ENCODE measurements at regions not wholly inside any gene's neighbourhood (a gene's known extent, or its start where the extent isn't known, plus 50 kb on each side); places are given as distances from the start of the nearest gene placed in this dataset.

DNA sequence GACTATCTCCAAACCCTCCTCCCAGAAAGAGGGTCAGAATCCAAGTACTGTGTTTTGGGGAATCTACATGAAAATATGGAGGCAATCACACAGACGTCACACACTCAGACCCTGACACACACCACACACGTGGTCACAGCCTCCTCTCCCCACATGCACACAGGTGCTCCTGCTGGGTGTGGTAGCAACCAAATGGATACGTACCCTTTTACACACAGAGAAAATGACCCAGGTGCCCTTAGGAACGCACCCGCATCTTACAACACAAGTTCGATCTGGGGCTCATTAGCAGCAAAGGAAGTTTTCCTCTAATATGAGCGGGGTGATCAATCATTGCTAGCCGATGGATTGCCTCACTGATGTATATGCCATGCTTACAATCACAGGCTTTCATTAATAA lies 480.2 kb upstream of the KLF4 start:
- Histone ChIP-seq H3K9me3 (ENCODE audit: control insufficient read depth, low read length) (no peaks in the 10 kb centered on the region), H3K36me3 (ENCODE audit: control insufficient read depth, insufficient read depth, low read length) (no peaks in the 10 kb centered on the region), H3K27me3 (ENCODE audit: control insufficient read depth, insufficient read depth, low read length, poor library complexity, severe bottlenecking) (no peaks in the 10 kb centered on the region), H3K4me1 (ENCODE audit: control insufficient read depth, insufficient read depth, low read length) (no peaks in the 10 kb centered on the region), H3K27ac (ENCODE audit: insufficient read depth, low read depth, low read length, poor library complexity, severe bottlenecking) (no peak overlapping the region), H3K4me3 (ENCODE audit: insufficient read depth, low read depth, low read length) (no peak overlapping the region)
- WGBS, 2 experiments, result 83 to 84% methylated on average over 8 of the region's 8 CpGs

DNA sequence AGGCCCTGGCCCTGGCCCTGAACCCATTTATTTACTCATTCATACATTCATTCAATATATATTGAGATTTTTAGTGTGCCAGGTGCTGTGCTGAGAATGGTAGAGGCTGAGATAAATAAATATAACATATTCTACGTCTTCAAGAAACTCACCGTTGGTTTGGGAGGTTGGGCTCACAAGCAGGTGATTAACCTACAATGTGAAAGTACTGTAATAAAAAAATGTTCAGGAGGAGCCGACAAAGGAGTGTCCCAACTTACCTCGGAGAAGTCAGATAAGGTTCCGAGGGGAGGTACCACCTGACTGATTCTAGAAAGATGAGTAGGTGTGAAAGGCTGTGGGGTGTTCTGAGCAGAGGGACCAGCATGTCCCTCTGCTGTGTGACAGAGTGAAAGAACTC lies 479.6 kb upstream of the KLF4 start:
- Histone ChIP-seq H3K27ac (ENCODE audit: insufficient read depth, low read depth, low read length, poor library complexity, severe bottlenecking) (no peak overlapping the region), H3K4me1 (ENCODE audit: control insufficient read depth, insufficient read depth, low read length) (no peaks in the 10 kb centered on the region), H3K27me3 (ENCODE audit: control insufficient read depth, insufficient read depth, low read length, poor library complexity, severe bottlenecking) (no peaks in the 10 kb centered on the region), H3K36me3 (ENCODE audit: control insufficient read depth, insufficient read depth, low read length) (no peaks in the 10 kb centered on the region), H3K4me3 (ENCODE audit: insufficient read depth, low read depth, low read length) (no peak overlapping the region), H3K9me3 (ENCODE audit: control insufficient read depth, low read length) (no peaks in the 10 kb centered on the region)
- 100% methylated on average over 5 of the region's 5 CpGs for WGBS, 2 experiments

GRCh38 chr9:107963246-107963645 lies 473.7 kb upstream of the KLF4 start:
- Histone ChIP-seq H3K27ac (ENCODE audit: insufficient read depth, low read depth, low read length, poor library complexity, severe bottlenecking) (no peak overlapping the region), H3K36me3 (ENCODE audit: control insufficient read depth, insufficient read depth, low read length) (no peaks in the 10 kb centered on the region), H3K4me1 (ENCODE audit: control insufficient read depth, insufficient read depth, low read length) (no peaks in the 10 kb centered on the region), H3K4me3 (ENCODE audit: insufficient read depth, low read depth, low read length) (no peak overlapping the region), H3K27me3 (ENCODE audit: control insufficient read depth, insufficient read depth, low read length, poor library complexity, severe bottlenecking) (no peaks in the 10 kb centered on the region), H3K9me3 (ENCODE audit: control insufficient read depth, low read length) (no peaks in the 10 kb centered on the region)
- 51 to 72% methylated on average over 1 to 2 of the region's 2 CpGs for WGBS, 2 experiments

DNA sequence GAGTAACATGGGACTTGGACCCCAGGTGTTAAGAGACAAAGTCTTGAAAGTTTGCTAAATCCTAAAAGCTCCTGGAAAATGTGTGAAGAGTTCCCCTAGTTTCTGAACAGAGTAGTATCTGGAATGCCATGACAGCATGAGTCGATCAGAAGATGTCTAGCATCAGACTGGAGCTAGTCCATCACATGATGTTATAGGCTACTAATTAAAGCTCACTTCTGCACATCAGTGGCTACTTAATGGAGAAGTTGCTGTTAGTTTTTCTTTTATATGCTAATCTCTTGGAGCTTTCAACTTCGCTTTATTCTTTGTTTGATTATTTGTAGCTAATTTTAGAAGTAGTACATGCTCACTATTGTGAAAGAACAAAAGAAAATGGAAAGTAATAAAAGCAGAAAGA lies 471.3 kb upstream of the KLF4 start:
- H3K9me3 ChIP-seq (ENCODE audit: control insufficient read depth, low read length), result no peaks in the 10 kb centered on the region
- H3K36me3 ChIP-seq (ENCODE audit: control insufficient read depth, insufficient read depth, low read length), result no peaks in the 10 kb centered on the region
- no peaks in the 10 kb centered on the region for H3K27me3 ChIP-seq (ENCODE audit: control insufficient read depth, insufficient read depth, low read length, poor library complexity, severe bottlenecking)
- H3K4me1 ChIP-seq (ENCODE audit: control insufficient read depth, insufficient read depth, low read length), result no peaks in the 10 kb centered on the region
- H3K4me3 ChIP-seq (ENCODE audit: insufficient read depth, low read depth, low read length), result no peak overlapping the region
- WGBS, 2 experiments, result 93 to 99% methylated on average over 1 to 2 of the region's 2 CpGs
- H3K27ac ChIP-seq (ENCODE audit: insufficient read depth, low read depth, low read length, poor library complexity, severe bottlenecking), result no peak overlapping the region

DNA sequence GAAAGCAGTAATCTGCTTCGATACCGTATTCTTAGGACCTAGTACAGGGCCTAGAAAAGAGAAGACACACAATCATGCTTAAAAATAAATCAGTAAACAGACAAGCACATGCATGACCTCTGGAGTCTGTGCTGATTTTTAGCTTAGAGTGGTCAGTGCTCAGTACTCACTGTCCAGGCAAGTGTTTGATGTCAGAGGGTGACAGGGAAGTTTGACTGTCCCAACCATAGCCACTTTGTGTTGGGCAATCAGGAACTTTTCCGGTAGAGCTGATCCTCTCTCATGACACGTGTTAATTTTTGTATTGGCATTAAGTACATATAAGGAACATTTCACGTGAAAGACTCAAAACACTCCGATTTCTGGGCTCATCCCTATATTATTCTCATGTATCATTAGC lies 464.7 kb upstream of the KLF4 start:
- no peaks in the 10 kb centered on the region for H3K9me3 ChIP-seq (ENCODE audit: control insufficient read depth, low read length)
- 92 to 93% methylated on average over 6 of the region's 6 CpGs for WGBS, 2 experiments
- no peaks in the 10 kb centered on the region for H3K27me3 ChIP-seq (ENCODE audit: control insufficient read depth, insufficient read depth, low read length, poor library complexity, severe bottlenecking)
- no peaks in the 10 kb centered on the region for H3K36me3 ChIP-seq (ENCODE audit: control insufficient read depth, insufficient read depth, low read length)
- no peaks in the 10 kb centered on the region for H3K4me1 ChIP-seq (ENCODE audit: control insufficient read depth, insufficient read depth, low read length)
- no peak overlapping the region for H3K4me3 ChIP-seq (ENCODE audit: insufficient read depth, low read depth, low read length)
- H3K27ac ChIP-seq (ENCODE audit: insufficient read depth, low read depth, low read length, poor library complexity, severe bottlenecking), result no peak overlapping the region

DNA sequence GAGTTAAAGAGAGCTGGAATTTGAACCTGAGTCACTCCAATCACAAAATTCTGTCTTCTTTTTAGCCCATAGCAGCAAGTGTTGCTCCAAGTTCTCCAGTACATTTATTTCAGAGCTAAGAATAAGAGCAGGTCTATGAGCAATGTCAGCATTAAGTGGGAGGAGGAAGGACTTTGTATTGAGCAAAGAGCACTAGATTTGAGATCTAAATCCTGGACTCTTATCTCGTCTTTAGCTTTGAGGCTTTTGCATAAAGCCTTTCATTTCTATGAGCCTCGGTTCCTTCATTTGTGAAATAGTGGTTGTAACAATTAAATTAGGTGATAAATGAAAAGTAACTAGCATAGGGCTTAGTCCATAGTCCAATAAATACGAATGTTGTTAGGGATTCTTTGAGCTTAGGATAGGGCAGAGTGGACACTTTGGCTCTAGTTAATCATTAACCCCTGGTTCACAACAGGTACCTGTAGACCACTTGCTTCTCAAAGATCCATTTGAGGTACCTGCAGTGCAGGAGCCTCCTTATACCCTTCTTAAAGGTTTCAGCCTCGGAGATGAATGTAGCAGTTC lies 464.1 kb upstream of the KLF4 start:
- WGBS, 2 experiments, result 92 to 96% methylated on average over 4 of the region's 4 CpGs
- H3K9me3 ChIP-seq (ENCODE audit: control insufficient read depth, low read length), result no peaks in the 10 kb centered on the region
- no peak overlapping the region for H3K4me3 ChIP-seq (ENCODE audit: insufficient read depth, low read depth, low read length)
- H3K27ac ChIP-seq (ENCODE audit: insufficient read depth, low read depth, low read length, poor library complexity, severe bottlenecking), result no peak overlapping the region
- no peaks in the 10 kb centered on the region for H3K27me3 ChIP-seq (ENCODE audit: control insufficient read depth, insufficient read depth, low read length, poor library complexity, severe bottlenecking)
- H3K4me1 ChIP-seq (ENCODE audit: control insufficient read depth, insufficient read depth, low read length), result no peaks in the 10 kb centered on the region
- H3K36me3 ChIP-seq (ENCODE audit: control insufficient read depth, insufficient read depth, low read length), result no peaks in the 10 kb centered on the region

DNA sequence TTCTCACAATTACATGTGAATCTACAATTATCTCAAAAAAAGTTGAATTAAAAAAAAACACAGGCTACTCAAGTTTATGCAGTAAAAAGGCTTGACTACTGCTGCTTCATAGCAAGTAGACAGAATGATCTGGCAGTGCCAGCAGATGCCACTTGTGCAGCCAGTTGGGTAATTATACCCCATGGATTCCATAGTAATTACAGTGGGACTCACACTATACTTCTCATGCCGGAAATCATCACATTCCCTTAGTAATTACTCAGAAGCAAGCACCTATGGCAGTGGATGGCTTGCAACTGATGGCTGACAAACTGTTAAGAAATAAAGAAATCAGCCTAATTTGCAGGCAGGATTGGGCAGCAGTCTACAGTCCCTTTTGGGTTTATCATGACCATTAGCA lies 463.2 kb upstream of the KLF4 start:
- Histone ChIP-seq H3K27me3 (ENCODE audit: control insufficient read depth, insufficient read depth, low read length, poor library complexity, severe bottlenecking) (no peaks in the 10 kb centered on the region), H3K36me3 (ENCODE audit: control insufficient read depth, insufficient read depth, low read length) (no peaks in the 10 kb centered on the region), H3K4me1 (ENCODE audit: control insufficient read depth, insufficient read depth, low read length) (no peaks in the 10 kb centered on the region), H3K9me3 (ENCODE audit: control insufficient read depth, low read length) (no peaks in the 10 kb centered on the region), H3K4me3 (ENCODE audit: insufficient read depth, low read depth, low read length) (no peak overlapping the region), H3K27ac (ENCODE audit: insufficient read depth, low read depth, low read length, poor library complexity, severe bottlenecking) (no peak overlapping the region)
- WGBS, 2 experiments, result 94 to 100% methylated on average over 1 of the region's 1 CpG

DNA sequence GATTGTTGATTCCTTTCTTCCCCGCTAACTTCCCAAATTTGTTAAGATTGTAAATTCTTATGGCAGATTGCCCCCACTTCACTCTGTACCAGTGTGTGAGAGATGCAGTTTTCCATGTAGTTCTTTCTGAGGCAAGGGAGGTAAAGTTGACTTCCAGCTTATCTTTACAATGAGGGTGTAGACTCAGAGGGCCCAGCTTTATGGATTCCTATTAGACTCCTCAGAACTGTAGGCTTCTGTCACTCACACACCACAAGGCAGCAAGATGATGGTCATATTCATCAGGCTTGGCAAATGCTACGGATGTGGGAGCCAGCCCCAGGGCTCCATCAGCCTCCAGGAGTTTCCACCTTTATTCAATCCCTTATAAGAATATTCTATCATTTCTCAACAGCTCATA lies 461.9 kb upstream of the KLF4 start:
- 84 to 100% methylated on average over 2 of the region's 2 CpGs for WGBS, 2 experiments
- no peaks in the 10 kb centered on the region for H3K4me1 ChIP-seq (ENCODE audit: control insufficient read depth, insufficient read depth, low read length)
- H3K9me3 ChIP-seq (ENCODE audit: control insufficient read depth, low read length), result no peaks in the 10 kb centered on the region
- H3K4me3 ChIP-seq (ENCODE audit: insufficient read depth, low read depth, low read length), result no peak overlapping the region
- no peaks in the 10 kb centered on the region for H3K27me3 ChIP-seq (ENCODE audit: control insufficient read depth, insufficient read depth, low read length, poor library complexity, severe bottlenecking)
- H3K27ac ChIP-seq (ENCODE audit: insufficient read depth, low read depth, low read length, poor library complexity, severe bottlenecking), result no peak overlapping the region
- H3K36me3 ChIP-seq (ENCODE audit: control insufficient read depth, insufficient read depth, low read length), result no peaks in the 10 kb centered on the region

- 67 to 95% methylated on average over 2 to 3 of the region's 4 CpGs for WGBS, 2 experiments
- Histone ChIP-seq H3K27ac (ENCODE audit: insufficient read depth, low read depth, low read length, poor library complexity, severe bottlenecking) (no peak overlapping the region), H3K36me3 (ENCODE audit: control insufficient read depth, insufficient read depth, low read length) (no peaks in the 10 kb centered on the region), H3K4me3 (ENCODE audit: insufficient read depth, low read depth, low read length) (no peak overlapping the region), H3K9me3 (ENCODE audit: control insufficient read depth, low read length) (no peaks in the 10 kb centered on the region), H3K27me3 (ENCODE audit: control insufficient read depth, insufficient read depth, low read length, poor library complexity, severe bottlenecking) (no peaks in the 10 kb centered on the region), H3K4me1 (ENCODE audit: control insufficient read depth, insufficient read depth, low read length) (no peaks in the 10 kb centered on the region)
Measured at GRCh38 chr9:107949061-107949460, 459.5 kb upstream of the KLF4 start.

DNA sequence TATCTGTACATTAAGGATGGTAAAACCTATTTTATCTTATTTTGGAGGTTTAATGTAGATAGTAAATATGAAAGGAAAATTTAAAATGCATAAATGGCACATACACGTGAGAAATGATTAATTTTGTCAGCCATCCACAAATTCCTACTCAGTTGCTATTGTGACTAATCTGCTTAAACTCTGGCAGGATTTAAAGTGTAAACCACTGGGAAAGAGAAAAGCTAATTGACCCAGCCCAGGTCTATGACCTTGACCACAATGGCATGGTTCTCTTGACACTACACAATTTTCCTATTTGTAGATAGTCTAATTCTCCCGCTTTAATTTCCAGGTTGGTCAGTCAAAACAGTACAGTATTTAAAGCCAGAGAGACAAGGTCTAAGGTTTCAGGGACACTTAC lies 459.0 kb upstream of the KLF4 start:
- Histone ChIP-seq H3K9me3 (ENCODE audit: control insufficient read depth, low read length) (no peaks in the 10 kb centered on the region), H3K4me1 (ENCODE audit: control insufficient read depth, insufficient read depth, low read length) (no peaks in the 10 kb centered on the region), H3K4me3 (ENCODE audit: insufficient read depth, low read depth, low read length) (no peak overlapping the region), H3K27me3 (ENCODE audit: control insufficient read depth, insufficient read depth, low read length, poor library complexity, severe bottlenecking) (no peaks in the 10 kb centered on the region), H3K36me3 (ENCODE audit: control insufficient read depth, insufficient read depth, low read length) (no peaks in the 10 kb centered on the region), H3K27ac (ENCODE audit: insufficient read depth, low read depth, low read length, poor library complexity, severe bottlenecking) (no peak overlapping the region)
- 93 to 98% methylated on average over 2 of the region's 2 CpGs for WGBS, 2 experiments

DNA sequence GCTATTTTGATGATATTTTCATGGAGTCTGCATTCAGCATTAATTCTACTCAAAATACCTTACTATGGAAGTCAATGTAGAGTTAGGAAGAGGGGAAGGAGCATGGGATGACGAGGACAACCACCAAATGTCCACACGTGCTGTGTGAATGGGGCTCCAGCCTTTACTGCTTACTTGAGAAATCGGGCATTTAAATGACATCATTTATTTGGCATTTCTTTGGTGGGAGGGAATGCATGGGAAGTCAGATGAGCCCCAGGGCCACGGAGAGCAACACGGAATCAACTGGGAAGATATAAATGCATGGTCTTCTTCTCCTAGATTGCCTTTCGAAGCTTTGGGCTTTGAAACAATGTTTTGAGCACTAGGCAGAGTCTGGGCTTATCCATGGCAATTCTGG lies 458.5 kb upstream of the KLF4 start:
- 93 to 95% methylated on average over 6 of the region's 6 CpGs for WGBS, 2 experiments
- Histone ChIP-seq H3K4me1 (ENCODE audit: control insufficient read depth, insufficient read depth, low read length) (no peaks in the 10 kb centered on the region), H3K9me3 (ENCODE audit: control insufficient read depth, low read length) (no peaks in the 10 kb centered on the region), H3K27ac (ENCODE audit: insufficient read depth, low read depth, low read length, poor library complexity, severe bottlenecking) (no peak overlapping the region), H3K36me3 (ENCODE audit: control insufficient read depth, insufficient read depth, low read length) (no peaks in the 10 kb centered on the region), H3K4me3 (ENCODE audit: insufficient read depth, low read depth, low read length) (no peak overlapping the region), H3K27me3 (ENCODE audit: control insufficient read depth, insufficient read depth, low read length, poor library complexity, severe bottlenecking) (no peaks in the 10 kb centered on the region)
